ENCODE measurements at regions not wholly inside any gene's neighbourhood (a gene's known extent, or its start where the extent isn't known, plus 50 kb on each side); places are given as distances from the start of the nearest gene placed in this dataset.

GRCh38 chr2:226413498-226414130 is 386.0 kb downstream of the IRS1 start:
- ATAC-seq (no peak), DNase-seq (ENCODE audit: low read depth, low spot score) (no peak)
- TF ChIP-seq POLR2AphosphoS5 (IDR thresholded peaks at IDR 0.05; ENCODE audit: low read depth, low read length) (no peak), TCF7L2 (IDR thresholded peaks at IDR 0.05; ENCODE audit: low read depth, low read length) (no peak), SIN3A (IDR thresholded peaks at IDR 0.05; ENCODE audit: borderline replicate concordance, insufficient read depth, low read depth, low read length) (no peak), REST (IDR thresholded peaks at IDR 0.05; ENCODE audit: insufficient read depth in 1 of 2, low read depth in 2 of 2, low read length in 1 of 2) (no peak), CTCF (IDR thresholded peaks at IDR 0.05) (no peak)
- ChIA-PET CTCF (no interaction called here), POLR2A (no interaction called here)
- H3K27me3 ChIP-seq (ENCODE audit: control insufficient read depth, insufficient read depth, low read length): no peaks in the 10 kb centered on the region
- in situ Hi-C loops (cut with HindIII; ENCODE audit: low pct_unique_long_range_greater_than_20kb, low sequenced_read_pairs): no loop called here
- intact Hi-C loops (cut with micrococcal nuclease; ENCODE audit: unreplicated experiment): no loop called here
- no peaks in the 10 kb centered on the region for H3K36me3 ChIP-seq (ENCODE audit: control insufficient read depth, insufficient read depth, low read length)
- BruUV-seq (replicated peaks): no TSS peak
- H3K4me3 ChIP-seq (ENCODE audit: low read depth in 2 of 2, low read length in 2 of 2): no peak overlapping the region
- no peaks in the 10 kb centered on the region for H3K4me1 ChIP-seq (ENCODE audit: control insufficient read depth, insufficient read depth, low read length)
- no peaks in the 10 kb centered on the region for H3K9me3 ChIP-seq (ENCODE audit: control insufficient read depth, insufficient read depth, low read depth, low read length)
- H3K27ac ChIP-seq (ENCODE audit: low read length): no peak overlapping the region

- no peak for DNase-seq (ENCODE audit: low read depth, low spot score)
- TF ChIP-seq SIN3A (IDR thresholded peaks at IDR 0.05; ENCODE audit: borderline replicate concordance, insufficient read depth, low read depth, low read length) (no peak), REST (IDR thresholded peaks at IDR 0.05; ENCODE audit: insufficient read depth in 1 of 2, low read depth in 2 of 2, low read length in 1 of 2) (no peak), POLR2AphosphoS5 (IDR thresholded peaks at IDR 0.05; ENCODE audit: low read depth, low read length) (no peak)
- no peaks in the 10 kb centered on the region for H3K27me3 ChIP-seq (ENCODE audit: control insufficient read depth, insufficient read depth, low read length)
- no TSS peak for BruUV-seq (replicated peaks)
- no peaks in the 10 kb centered on the region for H3K9me3 ChIP-seq (ENCODE audit: control insufficient read depth, insufficient read depth, low read depth, low read length)
- no peak overlapping the region for H3K4me3 ChIP-seq (ENCODE audit: low read depth in 2 of 2, low read length in 2 of 2)
- ChIA-PET CTCF (no interaction called here), POLR2A (no interaction called here)
- in situ Hi-C loops (cut with HindIII; ENCODE audit: low pct_unique_long_range_greater_than_20kb, low sequenced_read_pairs): no loop called here
- no peak for ATAC-seq
- intact Hi-C loops (cut with micrococcal nuclease; ENCODE audit: unreplicated experiment): no loop called here
- no peak overlapping the region for H3K27ac ChIP-seq (ENCODE audit: low read length)
- no peaks in the 10 kb centered on the region for H3K4me1 ChIP-seq (ENCODE audit: control insufficient read depth, insufficient read depth, low read length)
- no peaks in the 10 kb centered on the region for H3K36me3 ChIP-seq (ENCODE audit: control insufficient read depth, insufficient read depth, low read length)
Observed at GRCh38 chr2:226411727-226412360, 387.8 kb downstream of the IRS1 start.

Data from Panc1 (cell line).